ENCODE measurements at regions not wholly inside any gene's neighbourhood (a gene's known extent, or its start where the extent isn't known, plus 50 kb on each side); places are given as distances from the start of the nearest gene placed in this dataset.

- no peak for TF ChIP-seq CTCF (IDR thresholded peaks at IDR 0.05; ENCODE audit: insufficient read depth, low read depth, low read length)
- H3K4me3 ChIP-seq (ENCODE audit: low read depth, low read length) = no peak overlapping the region
- no peak for DNase-seq (ENCODE audit: low read depth)
These were observed 708.3 kb downstream of the STIM2 start for GRCh38 chr4:27568952-27569319.

DNA sequence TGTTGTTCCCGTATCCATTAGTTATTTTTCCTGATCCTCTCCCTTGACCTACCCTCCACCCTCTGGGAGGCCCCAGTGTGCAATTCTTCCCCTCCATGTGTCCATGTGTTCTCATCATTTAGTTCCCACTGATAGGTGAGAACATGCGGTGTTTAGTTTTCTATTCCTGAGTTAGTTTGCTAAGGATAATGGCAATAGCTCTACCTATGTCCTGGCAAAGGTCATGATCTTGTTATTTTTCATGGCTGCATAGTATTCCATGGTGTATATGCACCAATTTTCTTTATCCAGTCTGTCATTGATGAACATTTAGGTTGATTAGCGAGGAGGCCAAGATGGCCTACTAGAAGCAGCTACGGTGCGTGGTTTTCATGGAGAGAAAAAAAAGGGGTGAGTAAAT is 714.1 kb downstream of the STIM2 start:
- no peak overlapping the region for H3K4me3 ChIP-seq (ENCODE audit: low read depth, low read length)
- TF ChIP-seq CTCF (IDR thresholded peaks at IDR 0.05; ENCODE audit: insufficient read depth, low read depth, low read length) = no peak
- DNase-seq (ENCODE audit: low read depth) = no peak

- DNase-seq (ENCODE audit: low read depth) = no peak
- H3K4me3 ChIP-seq (ENCODE audit: low read depth, low read length) = no peak overlapping the region
- TF ChIP-seq CTCF (IDR thresholded peaks at IDR 0.05; ENCODE audit: insufficient read depth, low read depth, low read length) = no peak
These were observed 717.3 kb downstream of the STIM2 start for GRCh38 chr4:27577951-27578350.

GRCh38 chr4:27592738-27593137 is 732.1 kb downstream of the STIM2 start:
- no peak for TF ChIP-seq CTCF (IDR thresholded peaks at IDR 0.05; ENCODE audit: insufficient read depth, low read depth, low read length)
- no peak for DNase-seq (ENCODE audit: low read depth)
- no peak overlapping the region for H3K4me3 ChIP-seq (ENCODE audit: low read depth, low read length)

DNA sequence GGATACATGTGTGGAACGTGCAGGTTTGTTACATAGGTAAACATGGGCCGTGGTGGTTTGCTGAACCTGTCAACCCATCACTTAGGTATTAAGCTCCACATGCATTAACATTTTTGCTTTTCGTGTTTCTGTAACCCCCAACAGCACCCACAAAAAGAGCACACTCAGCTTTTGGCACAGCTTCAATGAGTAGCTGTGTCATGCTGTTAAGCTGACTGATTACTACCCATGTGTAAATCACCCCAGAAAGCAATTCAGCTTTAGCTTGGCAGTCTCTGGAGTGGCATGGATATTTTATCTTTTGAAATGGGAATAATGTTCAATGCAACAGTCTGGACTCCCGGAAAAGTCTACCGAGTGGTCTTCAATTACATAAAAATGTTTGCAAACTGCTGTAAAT is 734.3 kb downstream of the STIM2 start:
- no peak overlapping the region for H3K4me3 ChIP-seq (ENCODE audit: low read depth, low read length)
- no peak for DNase-seq (ENCODE audit: low read depth)
- no peak for TF ChIP-seq CTCF (IDR thresholded peaks at IDR 0.05; ENCODE audit: insufficient read depth, low read depth, low read length)

GRCh38 chr4:27595571-27596360 is 735.1 kb downstream of the STIM2 start:
- TF ChIP-seq CTCF (IDR thresholded peaks at IDR 0.05; ENCODE audit: insufficient read depth, low read depth, low read length) = no peak
- H3K4me3 ChIP-seq (ENCODE audit: low read depth, low read length) = no peak overlapping the region

GRCh38 chr4:27602172-27602571 is 741.5 kb downstream of the STIM2 start:
- TF ChIP-seq CTCF (IDR thresholded peaks at IDR 0.05; ENCODE audit: insufficient read depth, low read depth, low read length) = no peak
- no peak overlapping the region for H3K4me3 ChIP-seq (ENCODE audit: low read depth, low read length)
- no peak for DNase-seq (ENCODE audit: low read depth)

More at GRCh38 chr4:27595571-27596360, 735.1 kb downstream of the STIM2 start:
- no peak for DNase-seq (ENCODE audit: low read depth)
